ENCODE measurements at regions not wholly inside any gene's neighbourhood (a gene's known extent, or its start where the extent isn't known, plus 50 kb on each side); places are given as distances from the start of the nearest gene placed in this dataset.

DNA sequence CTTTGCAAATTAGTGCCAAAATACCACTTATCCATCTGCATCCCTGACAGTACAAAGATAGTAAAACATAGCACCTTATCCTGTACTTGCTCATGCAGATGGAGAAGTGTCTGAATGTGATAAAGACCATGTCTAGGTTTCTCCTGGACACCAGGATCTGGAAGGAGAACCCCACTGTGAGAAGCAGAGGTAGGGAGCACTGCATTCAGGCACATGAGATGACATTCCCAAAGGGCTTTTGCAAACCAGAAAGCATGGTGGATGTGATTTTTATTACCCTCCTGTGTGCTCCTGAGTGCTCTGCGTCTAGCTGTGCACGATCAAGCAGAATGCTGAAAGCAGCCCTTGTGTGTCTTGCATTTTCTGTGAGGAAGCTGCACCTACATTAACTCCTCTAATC is 857.6 kb upstream of the ID2 start:
- DNase-seq (ENCODE audit: insufficient read length, low spot score) (no peak), FAIRE-seq (no peak)
- no peak for TF ChIP-seq POLR2AphosphoS5 (IDR thresholded peaks at IDR 0.05; ENCODE audit: low read depth, low read length)
- TF ChIP-seq POU2F2 (IDR thresholded peaks at IDR 0.05; ENCODE audit: low read depth, low read length) = no peak
- no peak for TF ChIP-seq PAX5 (IDR thresholded peaks at IDR 0.05; ENCODE audit: insufficient read depth, low read length, severe bottlenecking)

DNA sequence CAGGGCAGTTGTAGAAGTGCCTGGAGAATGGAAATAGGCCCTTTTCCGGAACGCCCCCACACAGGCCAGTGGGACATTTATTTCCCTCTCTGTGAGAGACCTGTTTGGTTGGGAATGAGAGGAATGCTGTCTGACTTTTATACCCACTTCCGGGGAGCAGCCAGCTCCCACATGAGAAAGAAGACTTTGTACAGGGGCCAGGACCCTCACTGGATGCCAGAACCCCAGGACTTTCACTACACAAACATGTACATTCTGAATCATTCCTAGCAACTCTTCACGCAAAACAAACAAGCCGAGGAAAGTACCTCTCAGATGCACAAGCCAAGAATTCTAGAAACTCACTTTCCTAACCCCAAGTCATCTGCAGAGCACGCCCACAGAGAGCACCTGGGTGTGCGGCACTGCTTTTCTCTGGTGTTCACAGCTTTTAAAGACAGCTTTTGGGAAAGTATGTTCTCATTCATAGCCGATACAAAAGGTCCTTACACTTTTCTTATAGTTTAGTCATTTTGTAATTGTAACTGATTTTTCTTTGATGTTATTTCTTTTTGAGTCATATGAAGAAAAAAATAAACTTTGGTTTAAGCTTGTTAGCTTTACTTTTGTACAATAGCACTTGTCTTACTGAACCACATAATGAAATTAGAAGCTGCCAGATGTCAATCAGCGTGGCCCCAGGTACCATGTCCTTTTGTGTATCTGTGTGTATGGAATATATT is 856.1 kb upstream of the ID2 start:
- TF ChIP-seq PAX5 (IDR thresholded peaks at IDR 0.05; ENCODE audit: insufficient read depth, low read length, severe bottlenecking) = no peak
- TF ChIP-seq POLR2AphosphoS5 (IDR thresholded peaks at IDR 0.05; ENCODE audit: low read depth, low read length) = no peak
- TF ChIP-seq POU2F2 (IDR thresholded peaks at IDR 0.05; ENCODE audit: low read depth, low read length) = no peak
- TF ChIP-seq TAF1 (IDR thresholded peaks at IDR 0.05; ENCODE audit: low read depth, low read length) = no peak
- TF ChIP-seq SPI1 (IDR thresholded peaks at IDR 0.05; ENCODE audit: low read depth, low read length) = no peak
- no peak for TF ChIP-seq POLR2A (IDR thresholded peaks at IDR 0.05; ENCODE audit: low read depth, low read length)
- DNase-seq (ENCODE audit: insufficient read length, low spot score) (no peak), FAIRE-seq (no peak)

DNA sequence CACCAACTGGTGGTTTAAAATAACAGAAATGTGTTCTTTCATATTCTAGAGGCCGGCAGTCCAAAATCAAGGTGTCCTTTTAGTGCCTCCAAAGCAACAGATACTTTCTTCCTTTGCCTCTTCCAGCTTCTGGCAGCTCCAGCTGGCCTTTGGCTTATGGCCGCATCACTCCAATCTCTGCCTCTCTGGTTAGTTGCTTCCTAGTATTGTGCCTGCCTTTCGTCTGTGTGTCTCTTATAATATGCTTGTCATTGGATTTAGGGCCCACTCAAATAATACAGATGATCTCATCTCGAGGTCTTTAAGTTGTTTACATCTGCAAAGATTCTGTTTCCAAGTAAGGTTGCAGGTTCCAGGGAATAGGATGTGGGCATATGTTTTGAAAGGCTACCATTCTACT is 855.2 kb upstream of the ID2 start:
- FAIRE-seq = no peak
- TF ChIP-seq SPI1 (IDR thresholded peaks at IDR 0.05; ENCODE audit: low read depth, low read length) (no peak), PAX5 (IDR thresholded peaks at IDR 0.05; ENCODE audit: insufficient read depth, low read length, severe bottlenecking) (no peak), POLR2AphosphoS5 (IDR thresholded peaks at IDR 0.05; ENCODE audit: low read depth, low read length) (no peak), POU2F2 (IDR thresholded peaks at IDR 0.05; ENCODE audit: low read depth, low read length) (no peak), POLR2A (IDR thresholded peaks at IDR 0.05; ENCODE audit: low read depth, low read length) (no peak), TAF1 (IDR thresholded peaks at IDR 0.05; ENCODE audit: low read depth, low read length) (no peak)
- DNase-seq (ENCODE audit: insufficient read length, low spot score) = no peak

GRCh38 chr2:7829241-7829640 is 852.6 kb upstream of the ID2 start:
- DNase-seq (ENCODE audit: insufficient read length, low spot score) (no peak), FAIRE-seq (no peak)
- TF ChIP-seq POLR2AphosphoS5 (IDR thresholded peaks at IDR 0.05; ENCODE audit: low read depth, low read length) (no peak), PAX5 (IDR thresholded peaks at IDR 0.05; ENCODE audit: insufficient read depth, low read length, severe bottlenecking) (no peak), TAF1 (IDR thresholded peaks at IDR 0.05; ENCODE audit: low read depth, low read length) (no peak), SPI1 (IDR thresholded peaks at IDR 0.05; ENCODE audit: low read depth, low read length) (no peak), POLR2A (IDR thresholded peaks at IDR 0.05; ENCODE audit: low read depth, low read length) (no peak), POU2F2 (IDR thresholded peaks at IDR 0.05; ENCODE audit: low read depth, low read length) (no peak)

- TF ChIP-seq POLR2AphosphoS5 (IDR thresholded peaks at IDR 0.05; ENCODE audit: low read depth, low read length) (no peak), SPI1 (IDR thresholded peaks at IDR 0.05; ENCODE audit: low read depth, low read length) (no peak), POU2F2 (IDR thresholded peaks at IDR 0.05; ENCODE audit: low read depth, low read length) (no peak), TAF1 (IDR thresholded peaks at IDR 0.05; ENCODE audit: low read depth, low read length) (no peak), POLR2A (IDR thresholded peaks at IDR 0.05; ENCODE audit: low read depth, low read length) (no peak), PAX5 (IDR thresholded peaks at IDR 0.05; ENCODE audit: insufficient read depth, low read length, severe bottlenecking) (no peak)
- DNase-seq (ENCODE audit: insufficient read length, low spot score) (no peak), FAIRE-seq (no peak)
Measured at GRCh38 chr2:7830616-7831015, 851.2 kb upstream of the ID2 start.

DNA sequence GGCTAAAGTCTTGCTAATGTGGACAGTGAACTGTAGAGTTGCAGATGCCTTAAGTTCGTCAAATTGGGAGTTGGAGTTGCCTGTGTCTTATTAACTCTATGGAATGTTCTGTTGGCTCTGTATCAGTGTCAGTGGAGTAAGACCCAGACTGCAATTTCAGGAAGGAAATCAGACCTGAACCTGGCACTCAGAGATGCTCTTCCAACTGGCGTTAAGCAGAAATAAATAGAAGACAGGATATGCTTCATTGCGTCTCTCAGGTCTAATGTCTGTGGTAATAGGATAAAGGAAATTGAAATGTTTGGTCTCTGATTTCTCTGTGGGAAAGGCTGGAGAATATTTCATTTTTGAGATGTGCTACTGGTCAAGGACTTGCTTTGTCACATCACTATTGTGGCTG is 846.7 kb upstream of the ID2 start:
- DNase-seq (ENCODE audit: insufficient read length, low spot score) (no peak), FAIRE-seq (no peak)

GRCh38 chr2:7835693-7836680 is 845.9 kb upstream of the ID2 start:
- DNase-seq (ENCODE audit: insufficient read length, low spot score) (peak; percentile 13), FAIRE-seq (peak; percentile 70)
- TF ChIP-seq POLR2A (IDR thresholded peaks at IDR 0.05; ENCODE audit: low read depth, low read length) (no peak), PAX5 (IDR thresholded peaks at IDR 0.05; ENCODE audit: insufficient read depth, low read length, severe bottlenecking) (peak; percentile 66), SPI1 (IDR thresholded peaks at IDR 0.05; ENCODE audit: low read depth, low read length) (peak; percentile 94)

More for the DNA sequence above, 846.7 kb upstream of the ID2 start:
- TF ChIP-seq POU2F2 (IDR thresholded peaks at IDR 0.05; ENCODE audit: low read depth, low read length) (no peak), POLR2AphosphoS5 (IDR thresholded peaks at IDR 0.05; ENCODE audit: low read depth, low read length) (no peak), SPI1 (IDR thresholded peaks at IDR 0.05; ENCODE audit: low read depth, low read length) (no peak), PAX5 (IDR thresholded peaks at IDR 0.05; ENCODE audit: insufficient read depth, low read length, severe bottlenecking) (no peak), POLR2A (IDR thresholded peaks at IDR 0.05; ENCODE audit: low read depth, low read length) (no peak), TAF1 (IDR thresholded peaks at IDR 0.05; ENCODE audit: low read depth, low read length) (no peak)

- FAIRE-seq = no peak
- no peak for TF ChIP-seq SPI1 (IDR thresholded peaks at IDR 0.05; ENCODE audit: low read depth, low read length)
- no peak for TF ChIP-seq POU2F2 (IDR thresholded peaks at IDR 0.05; ENCODE audit: low read depth, low read length)
- no peak for TF ChIP-seq TAF1 (IDR thresholded peaks at IDR 0.05; ENCODE audit: low read depth, low read length)
- no peak for TF ChIP-seq POLR2AphosphoS5 (IDR thresholded peaks at IDR 0.05; ENCODE audit: low read depth, low read length)
- TF ChIP-seq POLR2A (IDR thresholded peaks at IDR 0.05; ENCODE audit: low read depth, low read length) = no peak
- no peak for TF ChIP-seq PAX5 (IDR thresholded peaks at IDR 0.05; ENCODE audit: insufficient read depth, low read length, severe bottlenecking)
- no peak for DNase-seq (ENCODE audit: insufficient read length, low spot score)
Measured at GRCh38 chr2:7837237-7837760, 844.6 kb upstream of the ID2 start.

DNA sequence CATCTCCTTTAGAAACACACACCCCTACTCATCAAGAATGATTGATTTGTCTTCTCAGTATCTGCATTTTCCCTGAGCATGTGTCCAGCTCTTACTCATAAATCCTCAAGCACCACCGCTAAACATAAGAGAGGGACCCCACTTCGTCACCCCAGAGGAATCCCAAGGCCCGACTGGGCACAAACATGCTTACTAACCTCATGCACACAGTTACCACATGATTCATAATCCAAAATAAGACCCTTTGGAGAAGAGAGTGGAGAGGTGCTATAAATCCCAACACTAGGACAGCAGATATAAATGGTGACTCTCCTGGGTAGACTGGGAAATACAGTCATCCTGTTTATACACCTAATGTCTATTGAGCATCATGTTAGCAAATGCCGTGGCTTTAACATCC is 843.2 kb upstream of the ID2 start:
- no peak for TF ChIP-seq TAF1 (IDR thresholded peaks at IDR 0.05; ENCODE audit: low read depth, low read length)
- no peak for TF ChIP-seq POLR2AphosphoS5 (IDR thresholded peaks at IDR 0.05; ENCODE audit: low read depth, low read length)
- TF ChIP-seq POLR2A (IDR thresholded peaks at IDR 0.05; ENCODE audit: low read depth, low read length) = no peak
- no peak for TF ChIP-seq POU2F2 (IDR thresholded peaks at IDR 0.05; ENCODE audit: low read depth, low read length)
- no peak for TF ChIP-seq PAX5 (IDR thresholded peaks at IDR 0.05; ENCODE audit: insufficient read depth, low read length, severe bottlenecking)
- no peak for TF ChIP-seq SPI1 (IDR thresholded peaks at IDR 0.05; ENCODE audit: low read depth, low read length)
- no peak for DNase-seq (ENCODE audit: insufficient read length, low spot score)
- FAIRE-seq = no peak

Data from GM12891 (cell line).